ENCODE measurements at regions not wholly inside any gene's neighbourhood (a gene's known extent, or its start where the extent isn't known, plus 50 kb on each side); places are given as distances from the start of the nearest gene placed in this dataset.

DNA sequence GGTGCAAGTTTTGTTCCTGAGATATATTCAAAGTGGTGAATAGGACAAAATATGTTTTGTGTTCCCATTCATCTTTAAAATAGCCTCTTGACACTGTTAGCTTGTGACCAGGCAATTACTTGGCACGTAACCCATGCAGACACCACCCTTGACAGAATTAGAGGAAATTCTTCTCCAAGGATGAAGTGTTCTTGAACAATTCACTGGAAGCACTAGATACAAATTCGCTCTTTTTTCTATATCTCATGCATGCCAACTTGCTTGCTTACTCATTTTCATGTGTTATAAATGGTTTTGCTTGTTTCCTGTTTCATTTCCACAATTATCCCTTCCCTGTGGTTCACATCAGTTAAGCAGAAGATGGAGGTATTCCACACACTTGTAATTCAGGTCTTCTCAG lies 105.2 kb upstream of the MAN1A1 start:
- Histone ChIP-seq H3K27ac (no peak overlapping the region), H3K4me3 (ENCODE audit: low read depth, low read length) (no peak overlapping the region), H3K27me3 (replicated peaks) (no peaks in the 10 kb centered on the region), H3K36me3 (replicated peaks) (no peaks in the 10 kb centered on the region)
- no peak for DNase-seq
- in situ Hi-C loops (cut with HindIII; ENCODE audit: low pct_ligation_motif_present, low sequenced_read_pairs) = no loop called here
- TF ChIP-seq, protein P1, sequence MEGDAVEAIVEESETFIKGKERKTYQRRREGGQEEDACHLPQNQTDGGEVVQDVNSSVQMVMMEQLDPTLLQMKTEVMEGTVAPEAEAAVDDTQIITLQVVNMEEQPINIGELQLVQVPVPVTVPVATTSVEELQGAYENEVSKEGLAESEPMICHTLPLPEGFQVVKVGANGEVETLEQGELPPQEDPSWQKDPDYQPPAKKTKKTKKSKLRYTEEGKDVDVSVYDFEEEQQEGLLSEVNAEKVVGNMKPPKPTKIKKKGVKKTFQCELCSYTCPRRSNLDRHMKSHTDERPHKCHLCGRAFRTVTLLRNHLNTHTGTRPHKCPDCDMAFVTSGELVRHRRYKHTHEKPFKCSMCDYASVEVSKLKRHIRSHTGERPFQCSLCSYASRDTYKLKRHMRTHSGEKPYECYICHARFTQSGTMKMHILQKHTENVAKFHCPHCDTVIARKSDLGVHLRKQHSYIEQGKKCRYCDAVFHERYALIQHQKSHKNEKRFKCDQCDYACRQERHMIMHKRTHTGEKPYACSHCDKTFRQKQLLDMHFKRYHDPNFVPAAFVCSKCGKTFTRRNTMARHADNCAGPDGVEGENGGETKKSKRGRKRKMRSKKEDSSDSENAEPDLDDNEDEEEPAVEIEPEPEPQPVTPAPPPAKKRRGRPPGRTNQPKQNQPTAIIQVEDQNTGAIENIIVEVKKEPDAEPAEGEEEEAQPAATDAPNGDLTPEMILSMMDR (IDR thresholded peaks at IDR 0.05; ENCODE audit: low read depth, low read length, missing control alignments) = no peak

DNA sequence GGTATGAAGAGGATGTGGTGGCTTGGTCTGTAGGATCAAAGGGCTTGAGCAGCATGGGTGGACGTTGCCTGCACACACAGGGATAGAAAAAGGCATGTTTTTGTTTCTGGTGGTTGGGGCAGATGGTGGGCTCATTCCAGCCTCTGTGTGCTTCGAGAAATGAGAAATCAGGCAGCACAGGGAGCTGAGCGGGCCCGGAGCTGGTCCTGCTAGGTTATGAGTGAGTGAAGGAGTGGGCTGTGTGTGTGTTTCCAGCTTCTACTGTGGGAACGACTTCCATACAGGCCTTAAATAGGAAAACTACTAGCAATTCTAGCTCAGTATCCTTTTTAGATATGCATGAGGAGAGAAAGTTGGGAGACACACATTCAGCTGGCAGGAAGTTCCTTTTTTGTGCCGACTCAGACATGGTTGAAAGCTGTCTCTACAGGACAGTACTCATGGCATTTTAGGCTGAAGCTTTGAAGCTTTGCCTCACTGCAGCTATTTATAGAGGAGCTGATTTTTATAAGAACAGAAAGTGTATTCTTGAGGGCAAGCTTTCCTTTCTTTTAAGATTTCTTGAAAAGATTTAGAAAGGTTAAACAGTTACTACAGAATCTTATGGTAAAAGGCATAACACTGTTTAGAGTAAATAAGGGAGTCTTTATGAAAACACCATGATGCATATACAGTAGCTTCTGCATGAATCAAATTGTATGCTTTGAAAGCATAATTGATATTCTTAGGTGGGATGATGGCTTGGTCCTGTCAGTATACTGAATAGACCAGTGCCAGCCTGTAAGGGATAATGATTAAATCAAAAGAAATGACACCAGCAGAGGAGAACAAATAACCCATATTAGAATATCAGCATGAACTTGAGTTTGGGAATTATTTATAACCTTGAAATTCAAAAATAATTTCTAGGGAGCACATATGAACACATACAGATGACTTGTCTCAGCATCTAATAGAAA lies 104.0 kb upstream of the MAN1A1 start:
- H3K27ac ChIP-seq = no peak overlapping the region
- in situ Hi-C loops (cut with HindIII; ENCODE audit: low pct_ligation_motif_present, low sequenced_read_pairs) = no loop called here
- no peak overlapping the region for H3K4me3 ChIP-seq (ENCODE audit: low read depth, low read length)
- no peaks in the 10 kb centered on the region for H3K27me3 ChIP-seq (replicated peaks)
- TF ChIP-seq, protein P1 (IDR thresholded peaks at IDR 0.05; ENCODE audit: low read depth, low read length, missing control alignments) = no peak
- no peak for DNase-seq
- no peaks in the 10 kb centered on the region for H3K36me3 ChIP-seq (replicated peaks)

DNA sequence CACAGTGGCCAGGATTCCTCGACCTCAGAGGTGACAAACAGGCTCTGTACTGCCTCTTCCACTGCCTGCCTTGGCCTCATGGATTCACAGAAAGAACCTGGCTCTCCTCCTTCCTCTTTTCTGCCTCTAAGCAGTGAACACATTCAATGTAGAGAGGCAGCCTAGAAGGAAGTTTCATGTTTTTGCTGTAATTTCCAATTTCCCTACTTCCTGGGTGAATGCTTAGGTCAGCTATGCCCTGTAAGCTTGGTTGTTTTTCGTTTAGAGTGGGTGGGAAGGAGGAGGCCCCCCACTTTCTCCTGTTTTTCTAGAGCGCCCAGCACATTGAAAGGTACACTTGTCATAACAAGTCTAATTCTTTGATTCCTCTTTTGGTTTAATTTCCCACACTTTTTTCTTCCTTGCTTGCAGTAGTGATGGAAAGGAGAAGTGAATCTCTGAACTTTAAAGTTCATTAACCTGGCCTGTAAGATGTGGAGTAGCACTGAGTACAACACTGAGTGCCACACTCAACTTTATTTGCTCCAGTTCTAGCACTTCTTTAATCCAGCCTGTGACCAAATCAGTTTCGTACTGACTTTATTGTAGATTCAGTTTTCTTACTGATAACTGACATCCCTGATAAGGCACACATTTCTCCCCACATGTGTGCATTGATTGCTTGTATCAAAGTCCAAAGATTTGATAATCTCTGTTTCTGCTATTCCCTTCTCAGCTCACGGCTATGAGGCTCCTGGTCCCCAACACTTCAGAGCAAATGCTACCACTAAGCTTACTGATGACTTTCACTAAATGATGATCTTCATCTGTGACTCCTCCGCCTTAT lies 100.0 kb upstream of the MAN1A1 start:
- no peak for DNase-seq
- TF ChIP-seq, protein P1 (IDR thresholded peaks at IDR 0.05; ENCODE audit: low read depth, low read length, missing control alignments) = no peak
- in situ Hi-C loops (cut with HindIII; ENCODE audit: low pct_ligation_motif_present, low sequenced_read_pairs) = no loop called here
- no peaks in the 10 kb centered on the region for H3K36me3 ChIP-seq (replicated peaks)
- H3K4me3 ChIP-seq (ENCODE audit: low read depth, low read length) = no peak overlapping the region
- no peak overlapping the region for H3K27ac ChIP-seq
- no peaks in the 10 kb centered on the region for H3K27me3 ChIP-seq (replicated peaks)

DNA sequence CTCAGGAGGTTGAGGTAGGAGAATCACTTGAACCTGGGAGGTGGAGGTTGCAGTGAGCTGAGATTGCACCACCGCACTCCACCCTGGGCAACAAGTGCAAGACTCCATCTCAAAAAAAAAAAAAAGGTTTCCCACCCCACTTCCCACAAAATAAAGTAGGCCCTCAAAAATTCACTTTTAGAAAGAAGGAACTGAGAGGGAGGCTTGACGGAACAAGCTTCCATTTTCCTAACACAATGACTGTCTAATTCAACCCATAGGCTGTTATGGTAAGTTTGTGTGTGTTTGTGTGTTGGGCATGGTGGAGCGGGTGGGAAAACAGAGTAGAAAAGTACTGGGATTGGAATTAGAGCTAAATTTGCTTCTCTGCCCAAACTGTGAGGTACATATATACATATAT lies 98.4 kb upstream of the MAN1A1 start:
- TF ChIP-seq, protein P1 (IDR thresholded peaks at IDR 0.05; ENCODE audit: low read depth, low read length, missing control alignments) = no peak

DNA sequence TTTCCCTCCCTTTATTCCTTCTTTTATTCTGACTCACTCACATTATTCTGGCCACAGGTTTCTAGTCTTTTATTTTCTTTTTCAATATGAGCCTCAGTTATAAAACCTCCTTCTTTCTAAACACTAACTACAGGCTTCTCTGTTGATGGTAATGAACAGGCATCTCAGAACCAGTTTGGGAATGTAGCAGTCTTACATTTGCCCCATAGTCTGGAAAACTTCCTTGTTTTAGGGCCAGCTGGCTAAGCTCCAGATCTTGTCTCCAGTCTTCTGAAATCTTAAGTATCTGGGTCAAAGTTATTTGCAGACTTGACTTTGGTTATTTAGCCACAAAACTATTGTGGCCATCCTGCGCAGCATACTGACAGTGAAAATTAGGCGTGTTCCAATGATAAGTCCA lies 97.0 kb upstream of the MAN1A1 start:
- in situ Hi-C loops (cut with HindIII; ENCODE audit: low pct_ligation_motif_present, low sequenced_read_pairs) = no loop called here
- Histone ChIP-seq H3K27me3 (replicated peaks) (no peaks in the 10 kb centered on the region), H3K4me3 (ENCODE audit: low read depth, low read length) (no peak overlapping the region), H3K27ac (peak overlapping the region; percentile 67), H3K36me3 (replicated peaks) (no peaks in the 10 kb centered on the region)
- TF ChIP-seq, protein P1 (IDR thresholded peaks at IDR 0.05; ENCODE audit: low read depth, low read length, missing control alignments) = no peak
- DNase-seq = peak; percentile 63

More for the DNA sequence above, 98.4 kb upstream of the MAN1A1 start:
- in situ Hi-C loops (cut with HindIII; ENCODE audit: low pct_ligation_motif_present, low sequenced_read_pairs) = no loop called here
- no peak overlapping the region for H3K27ac ChIP-seq
- no peaks in the 10 kb centered on the region for H3K27me3 ChIP-seq (replicated peaks)
- no peak overlapping the region for H3K4me3 ChIP-seq (ENCODE audit: low read depth, low read length)
- H3K36me3 ChIP-seq (replicated peaks) = no peaks in the 10 kb centered on the region
- DNase-seq = no peak

Measured in brain microvascular endothelial cell (primary cell).